Ammon's horn (tissue), 1 donor: ENCODE measurements at regions not wholly inside any gene's neighbourhood (a gene's known extent, or its start where the extent isn't known, plus 50 kb on each side); places are given as distances from the start of the nearest gene placed in this dataset.
"Not testable (repeated sequence)": the region's sequence is repeated elsewhere in the genome, so short reads cannot be mapped to it uniquely, and the experiment has no call there.

Experiments
- DNase-seq: peaks from one replicate; pipeline ENCODE4 v3.0.0-alpha.2; 2016; ENCODE audit warnings: low spot score

DNA sequence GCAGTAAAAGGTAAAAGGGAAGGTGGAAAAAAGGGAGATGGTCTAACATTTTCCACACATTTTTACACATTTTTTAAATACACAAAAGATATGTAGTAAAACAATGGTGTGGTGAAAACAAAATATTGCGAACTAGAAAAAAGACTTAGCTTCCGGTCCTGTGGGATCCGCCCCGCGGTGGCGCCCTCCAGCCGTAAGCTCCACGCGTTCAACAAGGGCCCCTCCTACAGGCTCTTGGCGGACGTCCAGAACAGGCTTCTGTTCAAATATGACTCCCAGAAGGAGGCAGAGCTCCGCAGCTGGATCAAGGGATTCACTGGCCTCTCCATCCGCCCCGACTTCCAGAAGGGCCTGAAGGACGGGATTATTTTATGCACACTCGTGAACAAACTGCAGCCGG is 134.1 kb upstream of the TEKT4 start:
- not testable (repeated sequence) for DNase-seq

DNA sequence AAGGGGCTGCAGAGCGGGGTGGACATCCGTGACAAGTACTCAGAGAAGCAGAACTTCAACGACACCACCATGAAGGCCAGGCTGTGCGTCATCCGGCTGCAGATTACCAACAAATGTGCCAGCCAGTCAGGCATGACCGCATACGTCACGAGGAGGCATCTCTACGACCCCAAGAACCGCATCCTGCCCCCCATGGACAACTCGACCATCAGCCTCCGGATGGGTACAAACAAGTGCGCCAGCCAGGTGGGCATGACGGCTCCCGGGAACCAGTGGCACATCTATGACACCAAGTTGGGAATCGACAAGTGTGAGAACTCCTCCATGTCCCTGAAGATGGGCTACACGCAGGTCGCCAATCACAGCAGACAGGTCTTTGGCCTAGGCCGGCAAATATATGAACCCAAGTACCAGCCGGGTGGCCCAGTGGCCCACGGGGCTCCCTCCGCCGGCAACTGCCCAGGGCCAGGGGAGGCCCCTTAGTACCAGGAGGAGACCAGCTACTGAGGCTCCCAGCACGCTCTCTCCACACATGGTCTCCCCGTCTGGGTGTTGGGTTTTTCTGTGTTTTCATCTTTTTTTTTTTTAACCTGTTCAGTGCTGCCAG is 133.4 kb upstream of the TEKT4 start:
- DNase-seq: not testable (repeated sequence)

DNA sequence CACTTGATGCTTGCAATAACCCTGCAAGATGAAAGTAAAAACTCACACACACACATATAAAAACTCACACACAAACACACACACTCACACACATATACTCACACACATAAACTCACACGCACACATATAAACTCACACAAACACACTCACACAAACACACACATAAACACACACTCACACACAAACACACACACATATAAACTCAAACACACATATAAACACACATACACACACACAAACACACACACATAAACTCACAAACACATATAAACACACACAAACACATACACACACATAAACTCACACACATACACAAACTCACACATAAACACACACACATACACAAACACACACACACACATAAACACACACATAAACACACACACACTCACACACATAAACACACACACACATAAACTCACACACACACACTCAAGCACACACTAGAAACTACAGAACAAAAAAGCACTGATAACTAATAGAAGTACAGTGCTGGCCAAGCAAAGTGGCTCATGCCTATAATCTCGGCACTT is 117.7 kb upstream of the TEKT4 start:
- no peak for DNase-seq

DNA sequence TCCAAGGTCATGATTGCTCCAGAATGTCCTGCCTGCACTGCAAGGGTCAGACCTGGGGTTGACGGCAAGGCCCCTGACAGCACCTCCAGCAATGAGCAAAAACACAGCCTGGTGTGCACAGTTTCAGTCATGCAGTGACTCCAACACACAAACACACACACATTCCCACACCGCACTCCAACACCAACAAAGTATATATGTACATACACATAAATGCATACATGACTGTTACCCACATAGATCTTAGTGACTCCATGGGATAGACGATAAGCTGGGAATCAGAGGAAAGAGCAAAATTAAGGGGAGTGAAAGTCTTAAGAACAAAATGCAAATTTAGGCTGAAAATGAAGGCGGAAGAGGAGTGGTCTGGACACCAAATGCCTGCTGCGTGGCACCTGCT is 112.7 kb upstream of the TEKT4 start:
- DNase-seq: no peak

DNA sequence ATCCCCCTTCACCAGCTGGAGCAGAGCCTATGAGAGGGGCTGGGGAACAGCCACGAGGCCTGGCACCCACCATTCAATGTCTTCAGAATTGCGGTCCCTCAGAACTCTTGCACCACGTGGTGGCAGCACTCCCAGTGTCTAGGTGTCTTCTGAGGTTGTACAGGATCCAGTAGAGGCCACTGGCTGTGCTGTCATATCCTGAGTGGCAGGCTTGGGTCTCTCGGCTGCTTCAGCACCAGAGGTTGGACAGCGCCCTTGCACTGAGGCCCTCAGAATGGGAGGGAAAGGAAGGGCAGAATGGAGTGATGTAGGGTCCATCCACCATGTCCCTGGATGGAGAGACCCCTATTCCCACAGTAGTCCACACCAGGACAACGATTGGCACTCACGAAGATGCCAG is 112.0 kb upstream of the TEKT4 start:
- DNase-seq: no peak

DNA sequence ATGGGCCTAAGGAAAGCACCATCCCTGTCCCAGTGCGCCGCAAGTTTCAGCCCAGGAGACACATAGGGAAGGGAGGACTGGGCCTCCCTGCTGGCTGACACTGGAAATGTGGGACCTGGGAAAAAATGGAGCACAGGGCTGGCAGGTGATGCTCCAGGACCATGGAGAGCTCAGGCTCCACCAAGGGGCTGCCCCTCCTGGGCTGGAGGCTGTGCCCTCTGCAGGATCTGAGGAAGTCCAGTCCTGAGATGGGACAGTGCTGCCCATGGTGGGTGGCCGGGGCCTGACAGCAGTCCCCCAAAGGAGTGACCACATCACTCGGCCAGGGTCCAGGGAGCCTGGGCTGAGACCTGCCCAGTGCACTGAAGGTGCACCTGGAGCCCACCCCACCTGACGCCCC is 108.6 kb upstream of the TEKT4 start:
- no peak for DNase-seq

DNA sequence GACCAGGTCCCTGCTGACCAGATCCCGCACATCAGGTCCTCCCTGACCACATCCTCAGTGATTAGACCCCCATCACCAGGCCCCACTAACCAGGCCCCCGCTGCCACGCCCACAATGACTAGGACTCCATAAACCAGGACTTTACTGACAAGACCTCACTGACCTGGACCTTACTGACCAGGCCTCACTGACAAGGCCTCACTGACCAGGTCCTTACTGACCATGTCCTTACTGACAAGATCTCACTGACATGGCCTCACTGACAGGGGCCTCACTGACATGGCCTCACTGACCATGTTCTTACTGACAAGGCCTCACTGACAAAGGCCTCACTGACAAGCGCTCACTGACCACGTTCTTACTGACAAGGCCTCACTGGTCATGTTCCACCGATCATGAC is 107.9 kb upstream of the TEKT4 start:
- no peak for DNase-seq

DNA sequence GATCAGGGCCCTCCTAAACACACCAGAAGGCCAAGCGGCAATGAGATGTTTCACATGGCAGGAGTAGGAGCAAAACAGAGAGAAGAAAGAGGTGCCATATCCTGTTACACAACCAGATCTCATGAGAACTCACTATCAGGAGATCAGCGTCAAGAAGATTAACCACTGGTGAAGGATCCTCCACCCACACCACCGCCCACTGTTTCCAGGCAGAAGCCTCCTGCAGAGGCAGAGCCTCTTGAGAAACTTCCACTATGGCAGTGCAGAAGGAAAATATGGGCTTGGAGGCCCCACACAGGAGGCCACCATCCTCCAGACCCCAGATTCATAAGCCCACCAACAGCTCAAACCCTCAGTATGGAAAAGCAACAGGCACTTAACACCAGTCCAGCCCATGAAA is 106.9 kb upstream of the TEKT4 start:
- not testable (repeated sequence) for DNase-seq

DNA sequence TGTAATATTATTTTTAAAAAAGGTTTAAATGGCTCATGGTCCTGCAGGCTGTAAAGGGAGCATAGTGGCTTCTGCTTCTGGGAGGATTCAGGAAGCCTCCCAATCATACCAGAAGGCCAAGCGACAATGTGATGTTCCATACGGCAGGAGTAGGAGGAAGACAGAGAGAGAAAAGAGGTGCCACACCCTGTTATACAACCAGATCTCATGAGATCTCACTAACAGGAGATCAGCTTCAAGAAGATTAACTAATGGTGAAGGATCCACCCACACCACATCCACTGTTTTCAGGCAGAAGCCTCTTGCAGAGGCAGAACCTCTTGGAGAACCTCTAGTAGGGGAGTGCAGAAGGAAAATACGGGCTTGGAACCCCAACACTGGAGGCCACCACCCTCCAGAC is 103.9 kb upstream of the TEKT4 start:
- peak; percentile 7 for DNase-seq

DNA sequence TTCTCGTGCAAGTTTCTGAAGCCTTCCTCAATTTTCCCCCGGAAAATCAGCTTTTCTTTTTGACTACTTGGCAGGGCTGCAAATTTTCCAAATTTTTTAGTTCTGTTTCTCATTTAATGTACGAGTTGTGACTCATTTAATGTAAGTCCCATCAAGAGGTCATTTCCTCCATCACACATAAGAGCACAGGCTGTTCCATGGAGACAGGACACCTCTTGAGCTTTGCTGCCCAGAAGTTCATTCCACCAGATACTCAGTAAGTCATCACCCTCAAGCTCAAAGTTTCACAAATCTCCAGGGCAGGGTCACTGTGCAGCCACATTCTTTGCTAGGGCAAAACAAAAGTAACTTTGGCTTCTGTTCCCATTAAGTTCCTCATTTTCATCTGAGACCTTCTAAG is 101.5 kb upstream of the TEKT4 start:
- no peak for DNase-seq

DNA sequence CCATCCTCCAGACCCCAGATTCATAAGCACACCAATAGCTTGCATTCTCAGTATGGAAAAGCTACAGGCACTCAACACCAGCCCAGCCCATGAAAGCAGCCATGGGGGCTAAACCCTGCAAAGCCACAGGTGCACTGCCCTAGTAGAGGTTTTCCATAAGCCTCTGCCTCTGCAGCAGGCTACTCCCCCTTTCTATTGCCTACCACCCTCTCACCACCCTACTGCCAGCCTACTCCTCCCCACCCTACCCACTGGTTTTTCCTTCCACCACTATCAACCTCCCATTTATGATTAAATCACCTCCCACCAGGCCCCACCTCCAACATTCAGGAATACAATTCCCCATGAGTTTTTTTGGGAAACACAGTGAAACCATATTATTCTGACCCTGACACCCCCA is 96.4 kb upstream of the TEKT4 start:
- DNase-seq: no peak

DNA sequence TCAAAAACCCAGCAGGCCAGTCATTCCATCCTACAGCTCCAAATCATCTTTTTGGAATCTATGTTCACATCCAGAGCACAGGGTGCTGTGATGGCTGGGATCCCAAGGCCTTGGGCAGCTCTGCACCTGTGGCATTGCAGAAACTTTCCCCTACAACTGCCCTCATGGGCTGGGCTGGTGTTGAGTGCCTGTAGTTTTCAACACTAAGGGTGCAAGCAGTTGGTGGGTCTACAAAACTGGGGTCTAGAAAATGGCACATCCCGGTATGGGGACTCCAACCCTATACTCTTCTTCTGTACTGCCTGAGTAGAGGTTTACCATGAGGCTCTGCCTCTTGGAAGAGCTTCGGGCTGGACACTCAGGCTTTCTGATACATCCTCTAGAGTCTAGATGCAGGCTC is 95.2 kb upstream of the TEKT4 start:
- no peak for DNase-seq

DNA sequence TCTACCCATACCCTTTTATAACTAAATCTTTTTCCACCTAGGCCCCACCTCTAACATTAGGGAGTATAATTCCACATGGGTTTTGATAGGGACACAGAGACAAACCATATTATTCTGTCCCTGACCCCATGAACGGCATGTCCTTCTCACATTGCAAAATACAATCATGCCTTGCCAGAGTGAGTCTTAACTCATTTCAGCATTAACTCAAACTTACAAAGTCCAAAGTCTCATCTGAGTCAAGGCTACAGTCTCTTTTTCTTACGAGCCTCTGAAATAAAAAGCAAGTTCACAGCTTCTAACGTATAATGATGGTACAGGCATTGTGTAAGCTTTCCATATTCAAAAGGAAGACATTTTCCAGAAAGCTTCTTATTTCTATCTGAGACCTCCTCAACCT is 86.1 kb upstream of the TEKT4 start:
- DNase-seq: not testable (repeated sequence)

DNA sequence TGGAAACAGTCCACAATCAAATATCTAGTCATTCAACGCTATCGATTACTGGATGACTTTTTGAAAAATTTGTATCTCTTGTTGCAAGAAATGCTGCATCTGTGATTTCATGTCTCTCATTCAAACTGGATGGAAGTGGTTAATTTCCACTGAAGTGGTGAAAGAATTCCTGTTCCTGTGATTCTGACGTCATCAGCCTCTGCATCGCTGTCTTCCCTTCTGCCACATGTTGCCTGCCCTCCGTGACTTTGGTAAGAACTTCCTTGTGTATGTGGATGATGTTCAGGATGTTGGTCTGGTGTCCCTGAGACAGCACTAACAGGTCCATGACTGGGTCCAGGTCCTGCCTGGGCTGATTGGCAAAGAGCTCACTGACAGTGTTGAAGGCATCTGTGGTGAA is 84.8 kb upstream of the TEKT4 start:
- not testable (repeated sequence) for DNase-seq

DNA sequence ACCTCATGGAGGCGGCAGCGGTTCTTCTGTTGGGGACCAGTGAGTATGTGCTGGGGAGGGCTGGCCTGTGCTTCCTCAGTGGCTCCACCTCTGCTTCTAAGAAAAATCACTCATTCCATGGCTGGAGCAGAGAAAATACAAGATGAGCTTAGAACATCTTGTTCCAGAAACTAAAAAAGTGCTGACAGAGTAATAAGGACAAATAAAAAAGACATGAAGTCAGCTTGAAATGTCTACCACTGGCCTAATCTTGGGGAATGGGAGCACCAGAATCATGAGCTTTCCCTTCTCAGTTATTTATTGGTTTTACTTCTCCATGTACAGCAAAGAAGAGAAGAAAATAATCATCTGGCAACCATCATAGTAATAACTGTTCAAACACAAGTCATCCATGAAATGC is 81.1 kb upstream of the TEKT4 start:
- DNase-seq: not testable (repeated sequence)

DNA sequence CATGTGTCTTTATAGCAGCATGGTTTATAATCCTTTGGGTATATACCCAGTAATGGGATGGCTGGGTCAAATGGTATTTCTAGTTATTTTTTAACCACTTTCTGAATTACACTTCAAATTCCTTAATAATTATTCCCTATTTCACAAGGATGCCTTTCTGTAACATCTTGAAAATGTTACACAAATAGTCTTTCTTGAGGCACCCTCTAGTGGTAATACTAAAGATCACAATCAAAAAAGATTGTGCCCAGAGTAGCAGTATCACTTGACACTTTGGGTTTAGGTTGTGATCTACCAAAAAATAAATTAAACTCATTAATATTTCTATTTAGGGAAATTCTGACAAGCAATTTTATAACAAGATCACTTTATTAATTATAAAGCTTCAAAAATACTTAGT is 74.0 kb upstream of the TEKT4 start:
- not testable (repeated sequence) for DNase-seq
